ENCODE measurements at regions not wholly inside any gene's neighbourhood (a gene's known extent, or its start where the extent isn't known, plus 50 kb on each side); places are given as distances from the start of the nearest gene placed in this dataset.

- TF ChIP-seq CTCF (IDR thresholded peaks at IDR 0.05) = no peak
- no peak for TF ChIP-seq POLR2A (IDR thresholded peaks at IDR 0.05)
These were observed 302.9 kb upstream of the PAPPA start for GRCh38 chr9:115850548-115851304.

All from tibial nerve (tissue), 3 donors.